Central memory CD8-positive, alpha-beta T cell (primary cell): ENCODE measurements at regions not wholly inside any gene's neighbourhood (a gene's known extent, or its start where the extent isn't known, plus 50 kb on each side); places are given as distances from the start of the nearest gene placed in this dataset.
A peak's percentile ranks its signal among the peaks of the same experiment; 100 is the strongest.

Experiments
- ATAC-seq: fragments of 150-1000 bp; cut with Tn5 transposase; replicated peaks from 2 replicates; pipeline ENCODE4 v1.10.0; 2022; ENCODE audit warnings: mild to moderate bottlenecking, moderate FRiP score, moderate number of reproducible peaks; ENCODE audit not compliant: poor library complexity, severe bottlenecking; ENCODE audit errors: extremely low read depth
- DNase-seq, 2 donors: peaks; one replicate each; pipeline ENCODE4 v3.0.0; 2021; ENCODE audit warnings: low spot score in 2 of 2
- H3K27ac Mint-ChIP-seq: one replicate; pipeline ENCODE4 v1.8.0; 2022; ENCODE audit warnings: low read depth, mild to moderate bottlenecking, moderate library complexity, mixed read lengths
- H3K27me3 Mint-ChIP-seq: one replicate; pipeline ENCODE4 v1.8.0; 2022; ENCODE audit warnings: mixed read lengths
- H3K36me3 Mint-ChIP-seq: one replicate; pipeline ENCODE4 v1.8.0; 2022; ENCODE audit warnings: mild to moderate bottlenecking, moderate library complexity, mixed read lengths; ENCODE audit not compliant: insufficient read depth
- H3K4me1 Mint-ChIP-seq: one replicate; pipeline ENCODE4 v1.8.0; 2022; ENCODE audit warnings: mixed read lengths
- H3K4me3 Mint-ChIP-seq: one replicate; pipeline ENCODE4 v1.8.0; 2022; ENCODE audit warnings: mild to moderate bottlenecking, moderate library complexity, mixed read lengths
- H3K9me3 Mint-ChIP-seq: one replicate; pipeline ENCODE4 v1.8.0; 2022; ENCODE audit warnings: mixed read lengths

DNA sequence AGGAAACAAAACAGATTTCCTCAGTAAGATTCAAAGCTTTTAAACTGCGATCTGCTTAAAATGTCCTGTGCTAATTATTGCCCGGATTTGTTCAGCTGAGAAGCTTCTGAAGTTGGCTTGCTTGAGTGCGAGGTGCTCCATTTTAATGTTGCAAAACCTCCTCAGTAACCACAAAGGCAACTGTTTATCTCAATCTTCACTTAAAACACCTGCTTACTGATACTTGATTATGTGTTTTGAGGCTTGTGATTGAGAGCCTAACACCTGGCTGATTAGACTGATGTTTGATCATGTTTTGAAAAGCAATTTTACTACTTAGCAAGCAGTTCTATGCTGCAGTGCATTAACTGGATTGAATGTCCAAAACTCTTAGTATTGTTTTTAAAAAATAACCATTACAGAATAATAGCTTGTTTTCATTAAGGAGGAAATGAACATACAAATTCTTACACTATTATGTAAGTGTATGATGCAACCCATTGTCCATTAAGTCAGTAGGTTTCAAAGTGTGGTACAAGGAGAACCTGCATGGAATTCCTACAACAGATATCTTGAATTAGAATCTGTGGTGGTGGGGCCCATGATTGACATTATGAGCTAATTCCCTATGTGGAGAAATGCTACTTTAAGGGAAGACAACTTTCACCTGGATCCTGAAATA lies 96.9 kb upstream of the FAM180A start:
- Mint-ChIP-seq H3K4me3 (no peak overlapping the region), H3K4me1 (peaks cover 15% of the 10 kb centered on the region), H3K27ac (no peak overlapping the region), H3K36me3 (no peaks in the 10 kb centered on the region), H3K27me3 (no peaks in the 10 kb centered on the region), H3K9me3 (no peaks in the 10 kb centered on the region)
- DNase-seq, result no peak
- no peak for ATAC-seq

DNA sequence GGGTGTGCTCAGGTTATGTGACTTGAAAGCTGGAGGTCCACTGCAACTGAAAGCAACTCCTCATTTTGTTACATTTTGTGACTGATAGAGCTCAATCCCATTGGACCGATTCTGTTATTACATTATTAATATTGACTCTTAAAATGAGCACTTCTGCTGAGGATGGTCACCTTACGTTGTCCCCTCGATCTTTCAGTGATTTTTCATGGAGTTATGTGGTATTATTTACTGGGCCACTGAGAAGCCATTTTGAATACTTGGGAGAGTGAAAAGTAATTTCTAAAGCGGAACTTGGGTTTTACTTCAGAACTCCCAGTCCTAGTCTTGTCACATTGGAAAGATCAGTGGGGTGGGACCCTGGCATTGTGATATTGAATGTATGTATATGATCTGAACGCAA lies 96.3 kb upstream of the FAM180A start:
- Mint-ChIP-seq H3K4me3 (no peak overlapping the region), H3K36me3 (no peaks in the 10 kb centered on the region), H3K4me1 (peaks cover 15% of the 10 kb centered on the region), H3K27me3 (no peaks in the 10 kb centered on the region), H3K27ac (no peak overlapping the region), H3K9me3 (no peaks in the 10 kb centered on the region)
- ATAC-seq (no peak), DNase-seq (no peak)

DNA sequence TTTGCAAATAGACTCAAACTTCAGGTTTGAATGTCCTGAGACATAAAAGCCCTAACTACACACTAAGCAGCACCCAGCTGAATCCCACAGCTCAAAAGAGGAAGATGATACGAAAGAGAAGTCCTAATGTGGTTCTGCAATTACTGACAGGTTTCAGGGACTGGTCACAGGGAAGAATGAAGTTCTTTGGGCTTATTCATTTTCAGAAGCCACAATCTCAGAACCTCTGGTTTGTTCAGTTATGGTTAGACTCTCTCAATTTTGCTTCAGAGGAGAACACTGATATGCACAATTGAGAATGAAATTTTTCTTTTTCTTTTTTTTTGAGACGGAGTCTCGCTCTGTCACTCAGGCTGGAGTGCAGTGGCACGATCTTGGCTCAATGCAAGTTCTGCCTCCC lies 94.6 kb upstream of the FAM180A start:
- no peak for ATAC-seq
- H3K27ac Mint-ChIP-seq, result no peak overlapping the region
- H3K4me3 Mint-ChIP-seq, result no peak overlapping the region

DNA sequence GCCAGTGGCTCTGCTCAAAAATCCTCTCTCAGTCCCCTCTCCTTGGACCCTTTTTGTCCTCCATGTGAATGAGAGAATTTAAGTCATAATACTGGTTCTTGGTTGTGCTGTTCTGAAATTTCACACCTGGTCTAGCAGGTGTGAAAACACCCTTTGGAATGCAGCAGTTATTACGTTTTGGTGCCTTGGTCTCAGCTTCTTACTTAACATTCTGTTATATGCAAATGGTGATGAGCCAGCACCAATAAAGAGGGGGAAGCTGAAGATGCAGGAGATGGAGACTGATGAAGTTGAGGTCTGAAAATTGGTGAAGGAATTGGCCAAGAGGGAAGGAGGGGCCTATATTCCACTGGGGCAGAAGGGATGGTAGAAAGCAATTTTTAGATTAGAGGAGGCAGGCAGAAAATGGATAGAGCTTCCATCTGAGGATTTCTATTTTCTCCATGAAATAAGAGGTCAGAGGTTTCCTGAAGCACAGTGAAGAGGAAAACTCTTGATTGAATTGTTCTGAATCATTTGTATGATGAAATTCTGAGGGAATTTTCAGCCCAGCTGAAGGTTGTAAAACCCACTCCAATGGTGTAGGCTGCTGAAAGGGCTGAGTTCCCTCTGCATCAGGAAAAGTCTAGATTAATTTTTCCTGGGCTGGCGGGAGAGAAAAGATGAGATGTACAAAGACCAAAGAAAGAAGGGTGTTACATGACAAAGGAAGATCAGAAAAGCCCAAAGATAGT lies 94.0 kb upstream of the FAM180A start:
- no peak overlapping the region for H3K27ac Mint-ChIP-seq
- no peak for ATAC-seq
- peaks cover 15% of the 10 kb centered on the region for H3K4me1 Mint-ChIP-seq
- no peaks in the 10 kb centered on the region for H3K36me3 Mint-ChIP-seq
- DNase-seq, result no peak
- H3K9me3 Mint-ChIP-seq, result no peaks in the 10 kb centered on the region
- no peak overlapping the region for H3K4me3 Mint-ChIP-seq
- no peaks in the 10 kb centered on the region for H3K27me3 Mint-ChIP-seq

More for the DNA sequence above, 94.6 kb upstream of the FAM180A start:
- Mint-ChIP-seq H3K9me3 (no peaks in the 10 kb centered on the region), H3K27me3 (no peaks in the 10 kb centered on the region), H3K4me1 (peaks cover 15% of the 10 kb centered on the region), H3K36me3 (no peaks in the 10 kb centered on the region)
- DNase-seq, result no peak

DNA sequence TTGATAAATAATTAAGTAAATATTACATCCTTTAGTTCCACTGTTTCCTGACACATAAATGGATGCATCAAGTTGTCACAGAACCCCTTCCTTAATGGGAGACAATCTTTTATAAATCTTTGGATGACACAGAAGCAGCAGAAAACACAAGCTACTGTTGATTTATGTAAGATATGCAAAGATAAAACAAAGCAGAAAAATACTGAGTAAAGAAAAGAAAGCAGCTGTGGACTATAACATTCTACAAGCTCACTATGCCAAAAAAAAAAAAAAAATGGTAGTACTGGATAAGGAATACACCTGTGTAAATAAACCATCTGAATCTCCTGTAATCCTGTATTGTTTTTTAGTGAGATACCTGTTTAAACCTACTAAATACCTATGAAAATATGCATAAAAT lies 92.0 kb upstream of the FAM180A start:
- ATAC-seq (no peak), DNase-seq (no peak)
- H3K4me3 Mint-ChIP-seq, result no peak overlapping the region
- no peak overlapping the region for H3K27ac Mint-ChIP-seq
- peaks cover 15% of the 10 kb centered on the region for H3K4me1 Mint-ChIP-seq
- H3K36me3 Mint-ChIP-seq, result no peaks in the 10 kb centered on the region
- no peaks in the 10 kb centered on the region for H3K9me3 Mint-ChIP-seq
- no peaks in the 10 kb centered on the region for H3K27me3 Mint-ChIP-seq

DNA sequence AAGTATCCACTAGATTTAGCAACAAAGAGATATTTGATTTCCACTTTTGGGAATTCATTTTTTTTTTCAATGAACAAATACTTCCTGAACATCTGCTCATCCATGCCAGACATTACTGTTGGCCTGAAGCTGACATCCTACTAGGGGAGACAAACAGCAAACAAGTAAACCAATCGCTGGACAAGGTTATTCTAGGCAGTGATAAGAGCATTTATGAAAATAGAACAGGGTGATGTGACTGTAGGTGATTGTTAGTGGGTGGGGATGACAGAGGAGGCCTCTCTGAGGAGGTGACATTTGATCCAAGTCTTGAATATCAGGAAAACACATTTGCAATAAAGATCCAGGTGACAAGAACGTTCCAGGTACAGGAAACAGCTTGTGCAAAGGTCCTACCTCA lies 89.1 kb upstream of the FAM180A start:
- Mint-ChIP-seq H3K9me3 (no peaks in the 10 kb centered on the region), H3K27me3 (no peaks in the 10 kb centered on the region), H3K27ac (no peak overlapping the region), H3K36me3 (no peaks in the 10 kb centered on the region), H3K4me1 (peaks cover 24% of the 10 kb centered on the region), H3K4me3 (no peak overlapping the region)
- ATAC-seq (no peak), DNase-seq (no peak)

DNA sequence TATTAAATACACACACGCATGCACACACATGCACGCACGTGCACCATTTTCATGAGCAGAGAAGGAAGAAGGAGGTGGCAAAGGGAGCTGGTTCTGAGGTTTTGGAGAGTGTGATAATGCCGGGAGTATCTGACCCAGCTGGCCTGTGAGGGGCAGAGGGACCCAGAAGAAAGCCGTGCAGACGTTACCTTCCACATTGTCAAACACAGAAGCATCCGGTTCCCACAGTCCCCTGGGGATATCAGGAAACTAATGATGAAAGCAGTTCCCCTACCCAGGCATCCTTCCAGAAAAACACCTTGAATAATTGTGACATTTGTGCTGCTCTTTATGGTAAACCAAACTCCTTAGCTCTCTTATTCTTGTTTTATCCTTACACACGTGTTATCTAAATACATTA lies 85.7 kb upstream of the FAM180A start:
- H3K27ac Mint-ChIP-seq, result no peak overlapping the region

DNA sequence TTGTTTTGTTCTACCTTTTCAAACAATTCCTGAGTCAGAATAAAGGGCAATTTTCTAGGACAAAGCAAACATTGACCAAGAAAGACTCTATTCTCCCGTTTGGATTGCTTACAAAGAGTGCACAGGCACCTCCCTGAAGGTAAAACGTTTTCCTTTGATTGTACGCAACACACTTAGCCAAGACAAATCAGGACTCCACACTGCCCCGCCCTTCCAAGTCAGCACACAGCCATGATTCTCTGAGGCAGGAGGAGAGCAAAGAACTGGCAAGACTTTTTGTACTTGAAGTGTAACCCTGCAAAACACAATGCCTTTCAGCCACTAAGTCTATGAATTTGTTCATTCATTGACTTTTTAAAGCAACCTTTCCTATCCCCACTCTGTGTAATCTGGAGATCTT lies 85.0 kb upstream of the FAM180A start:
- Mint-ChIP-seq H3K4me1 (peaks cover 37% of the 10 kb centered on the region), H3K36me3 (no peaks in the 10 kb centered on the region), H3K4me3 (no peak overlapping the region), H3K27ac (no peak overlapping the region), H3K9me3 (no peaks in the 10 kb centered on the region), H3K27me3 (peaks cover 8% of the 10 kb centered on the region)
- no peak for DNase-seq
- ATAC-seq, result no peak

More for the DNA sequence above, 85.7 kb upstream of the FAM180A start:
- Mint-ChIP-seq H3K27me3 (peaks cover 1% of the 10 kb centered on the region), H3K36me3 (no peaks in the 10 kb centered on the region), H3K9me3 (no peaks in the 10 kb centered on the region), H3K4me1 (peaks cover 37% of the 10 kb centered on the region), H3K4me3 (no peak overlapping the region)
- ATAC-seq, result no peak
- DNase-seq, result no peak

DNA sequence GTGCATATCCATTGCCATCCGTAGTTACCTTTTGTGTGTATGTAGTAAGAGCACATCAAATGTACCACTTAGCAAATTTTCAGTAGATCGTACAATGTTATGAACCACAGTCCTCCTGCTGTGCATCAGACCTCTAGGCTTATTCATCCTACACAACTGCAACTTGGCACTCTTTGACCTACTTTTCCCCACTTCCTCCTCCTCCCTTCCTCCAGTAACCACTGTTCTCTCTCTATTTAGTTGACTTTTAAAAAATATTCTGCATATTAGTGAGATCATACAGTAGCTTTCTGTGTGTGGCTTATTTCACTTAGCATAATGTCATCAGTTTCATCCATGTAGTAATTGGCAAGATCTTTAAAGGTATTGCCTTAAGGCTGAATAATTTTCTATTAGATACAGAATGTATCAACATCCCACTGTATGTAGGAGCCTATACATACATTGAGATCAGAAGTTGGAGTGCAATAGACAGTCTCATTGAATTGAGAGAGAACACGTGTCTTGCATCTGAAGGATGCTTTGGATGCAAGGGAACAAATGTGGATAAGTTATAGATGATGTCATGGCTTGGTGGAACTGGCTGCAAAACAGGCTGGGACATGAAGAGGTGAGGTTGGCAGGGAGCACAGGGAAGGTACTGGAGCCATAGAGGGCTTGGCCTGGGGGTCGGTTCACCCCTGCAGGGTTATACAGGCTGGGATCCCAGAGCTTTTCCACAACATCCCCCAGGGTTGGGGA lies 83.0 kb upstream of the FAM180A start:
- peak overlapping the region; percentile 42 for H3K27ac Mint-ChIP-seq
- peaks cover 1% of the 10 kb centered on the region for H3K36me3 Mint-ChIP-seq
- H3K4me1 Mint-ChIP-seq, result peaks cover 37% of the 10 kb centered on the region
- peak overlapping the region; percentile 35 for H3K4me3 Mint-ChIP-seq
- ATAC-seq (peak; percentile 88), DNase-seq (no peak)
- peaks cover 10% of the 10 kb centered on the region for H3K27me3 Mint-ChIP-seq
- H3K9me3 Mint-ChIP-seq, result no peaks in the 10 kb centered on the region

DNA sequence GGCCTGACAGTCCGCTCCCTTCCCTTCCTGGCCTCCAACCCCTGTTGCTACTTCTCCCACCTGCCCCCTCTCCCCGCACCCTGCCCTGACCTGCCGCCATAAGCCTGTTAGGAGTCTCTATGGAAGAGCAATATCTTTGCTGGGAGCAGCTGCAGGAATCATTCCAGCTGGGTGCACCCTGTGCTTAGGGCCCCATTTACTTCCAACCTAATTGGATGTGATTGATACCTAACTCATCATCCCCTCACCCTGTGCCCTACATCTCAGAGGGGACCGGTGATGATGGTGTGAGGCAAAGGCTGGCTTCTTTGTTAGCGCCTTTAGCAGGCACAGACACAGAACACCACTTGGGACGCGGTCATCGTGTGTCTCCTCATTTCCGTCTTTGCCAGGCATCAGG lies 80.0 kb upstream of the FAM180A start:
- H3K36me3 Mint-ChIP-seq, result peaks cover 1% of the 10 kb centered on the region
- peaks cover 10% of the 10 kb centered on the region for H3K27me3 Mint-ChIP-seq
- H3K4me1 Mint-ChIP-seq, result peaks cover 27% of the 10 kb centered on the region
- no peak for DNase-seq
- ATAC-seq, result no peak
- no peak overlapping the region for H3K4me3 Mint-ChIP-seq
- no peaks in the 10 kb centered on the region for H3K9me3 Mint-ChIP-seq
- no peak overlapping the region for H3K27ac Mint-ChIP-seq

DNA sequence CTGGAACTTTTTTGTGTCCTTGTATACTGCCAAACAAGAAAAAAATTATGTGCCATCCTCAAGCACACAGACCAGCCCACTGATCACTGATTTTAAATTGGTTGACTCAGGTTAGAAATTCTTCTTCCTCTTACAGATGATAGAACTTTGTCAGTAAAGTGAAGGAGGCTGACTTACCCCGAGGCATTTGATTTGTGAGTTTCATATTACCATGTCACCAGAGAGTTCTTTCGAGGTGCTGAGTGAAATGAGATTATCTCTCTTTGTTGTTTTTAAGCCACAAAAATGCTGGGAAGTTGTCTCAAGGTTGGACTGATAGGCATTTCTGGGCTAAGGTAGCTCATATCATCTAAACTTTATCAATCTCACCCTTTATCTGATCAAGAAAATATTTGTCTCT lies 78.8 kb upstream of the FAM180A start:
- DNase-seq, result no peak

DNA sequence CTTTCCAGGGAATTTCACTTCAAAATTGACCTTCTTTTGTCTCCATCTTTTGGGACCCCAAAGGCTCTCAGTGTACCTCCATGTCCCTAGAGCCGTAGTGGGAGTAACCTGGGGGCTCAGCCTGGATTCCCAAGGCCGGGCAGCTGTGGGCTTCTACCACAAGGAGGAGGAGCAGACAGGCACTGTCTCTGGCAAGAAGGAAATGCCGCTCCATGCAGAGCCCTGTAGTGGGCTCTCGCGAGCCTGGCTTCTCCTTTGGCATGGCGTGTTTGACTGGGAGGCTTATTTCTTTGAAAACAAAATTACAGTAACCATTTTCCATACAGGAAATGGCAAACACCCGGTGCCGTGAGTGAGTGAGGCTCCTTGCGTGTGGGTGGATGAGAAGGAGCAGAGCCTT lies 76.8 kb upstream of the FAM180A start:
- Mint-ChIP-seq H3K4me3 (no peak overlapping the region), H3K36me3 (peaks cover 1% of the 10 kb centered on the region), H3K9me3 (no peaks in the 10 kb centered on the region), H3K27me3 (peaks cover 10% of the 10 kb centered on the region), H3K27ac (no peak overlapping the region), H3K4me1 (peaks cover 3% of the 10 kb centered on the region)
- DNase-seq (no peak), ATAC-seq (no peak)

More for the DNA sequence above, 78.8 kb upstream of the FAM180A start:
- Mint-ChIP-seq H3K4me1 (peaks cover 20% of the 10 kb centered on the region), H3K36me3 (peaks cover 1% of the 10 kb centered on the region), H3K27me3 (peaks cover 10% of the 10 kb centered on the region), H3K27ac (no peak overlapping the region), H3K4me3 (no peak overlapping the region), H3K9me3 (no peaks in the 10 kb centered on the region)
- no peak for ATAC-seq

DNA sequence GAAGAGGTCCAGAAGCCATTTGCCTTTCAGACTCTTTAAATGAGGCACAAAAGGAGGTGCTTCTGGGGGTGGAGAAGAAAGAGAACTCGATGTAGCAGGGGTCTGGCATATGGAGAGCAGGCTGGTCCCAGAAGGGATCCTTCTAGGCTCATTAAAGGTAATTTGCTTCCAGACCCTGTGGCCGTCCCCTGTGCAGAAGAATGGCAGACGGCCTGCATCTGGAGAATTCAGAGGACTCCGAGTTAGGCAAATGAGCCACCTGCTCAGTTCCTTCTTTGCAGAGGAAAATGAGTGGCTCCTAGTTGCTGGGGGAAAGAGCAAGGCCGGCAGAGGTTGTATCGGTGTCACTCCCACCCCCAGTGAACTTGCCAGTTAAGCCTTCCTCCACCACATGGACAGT lies 73.8 kb upstream of the FAM180A start:
- Mint-ChIP-seq H3K27me3 (no peaks in the 10 kb centered on the region), H3K4me1 (no peaks in the 10 kb centered on the region), H3K27ac (no peak overlapping the region), H3K9me3 (no peaks in the 10 kb centered on the region), H3K36me3 (no peaks in the 10 kb centered on the region), H3K4me3 (no peak overlapping the region)
- no peak for DNase-seq
- no peak for ATAC-seq
